ENCODE measurements at regions not wholly inside any gene's neighbourhood (a gene's known extent, or its start where the extent isn't known, plus 50 kb on each side); places are given as distances from the start of the nearest gene placed in this dataset.
"Not testable (repeated sequence)": the region's sequence is repeated elsewhere in the genome, so short reads cannot be mapped to it uniquely, and the experiment has no call there.

GRCh38 chr5:105274079-105274478, 1711.5 kb upstream of the NUDT12 start:
- DNase-seq, result no peak

- DNase-seq, result no peak
Measured at GRCh38 chr5:105263515-105263914, 1700.9 kb upstream of the NUDT12 start.

- no peak for DNase-seq
Measured at GRCh38 chr5:105259581-105260217, 1697.1 kb upstream of the NUDT12 start.

- no peak for DNase-seq
Measured at GRCh38 chr5:105238561-105238960, 1676.0 kb upstream of the NUDT12 start.

- no peak for DNase-seq
Measured at GRCh38 chr5:105230516-105231157, 1668.0 kb upstream of the NUDT12 start.

GRCh38 chr5:105218018-105218417, 1655.4 kb upstream of the NUDT12 start:
- no peak for DNase-seq

GRCh38 chr5:105213078-105213477, 1650.5 kb upstream of the NUDT12 start:
- no peak for DNase-seq

- DNase-seq, result no peak
Measured at GRCh38 chr5:105207066-105207465, 1644.5 kb upstream of the NUDT12 start.

- DNase-seq, result no peak
Measured at GRCh38 chr5:105197531-105197930, 1634.9 kb upstream of the NUDT12 start.

GRCh38 chr5:105195765-105196164, 1633.2 kb upstream of the NUDT12 start:
- no peak for DNase-seq

- DNase-seq, result no peak
Measured at GRCh38 chr5:105172918-105173317, 1610.3 kb upstream of the NUDT12 start.

GRCh38 chr5:105168806-105169205, 1606.2 kb upstream of the NUDT12 start:
- no peak for DNase-seq

- DNase-seq, result no peak
Measured at GRCh38 chr5:105167092-105167491, 1604.5 kb upstream of the NUDT12 start.

- DNase-seq, result no peak
Measured at GRCh38 chr5:105163547-105163946, 1601.0 kb upstream of the NUDT12 start.

GRCh38 chr5:105162557-105162956, 1600.0 kb upstream of the NUDT12 start:
- DNase-seq, result not testable (repeated sequence)

- DNase-seq, result no peak
Measured at GRCh38 chr5:105158526-105158925, 1595.9 kb upstream of the NUDT12 start.

- no peak for DNase-seq
Measured at GRCh38 chr5:105150323-105150722, 1587.7 kb upstream of the NUDT12 start.

GRCh38 chr5:105146867-105147266, 1584.3 kb upstream of the NUDT12 start:
- DNase-seq, result no peak

- DNase-seq, result no peak
Measured at GRCh38 chr5:105145152-105145551, 1582.6 kb upstream of the NUDT12 start.

GRCh38 chr5:105134328-105134727, 1571.7 kb upstream of the NUDT12 start:
- no peak for DNase-seq

- DNase-seq, result no peak
Measured at GRCh38 chr5:105133087-105133486, 1570.5 kb upstream of the NUDT12 start.

- no peak for DNase-seq
Measured at GRCh38 chr5:105132581-105132980, 1570.0 kb upstream of the NUDT12 start.

- no peak for DNase-seq
Measured at GRCh38 chr5:105131045-105131444, 1568.5 kb upstream of the NUDT12 start.

- no peak for DNase-seq
Measured at GRCh38 chr5:105101577-105101976, 1539.0 kb upstream of the NUDT12 start.

GRCh38 chr5:105088961-105089360, 1526.4 kb upstream of the NUDT12 start:
- DNase-seq, result no peak
